ENCODE measurements at regions not wholly inside any gene's neighbourhood (a gene's known extent, or its start where the extent isn't known, plus 50 kb on each side); places are given as distances from the start of the nearest gene placed in this dataset.
"Not testable (repeated sequence)": the region's sequence is repeated elsewhere in the genome, so short reads cannot be mapped to it uniquely, and the experiment has no call there.

- FAIRE-seq = no peak
Measured at GRCh38 chr1:103469801-103470200, 55.7 kb upstream of the RNPC3 start.

DNA sequence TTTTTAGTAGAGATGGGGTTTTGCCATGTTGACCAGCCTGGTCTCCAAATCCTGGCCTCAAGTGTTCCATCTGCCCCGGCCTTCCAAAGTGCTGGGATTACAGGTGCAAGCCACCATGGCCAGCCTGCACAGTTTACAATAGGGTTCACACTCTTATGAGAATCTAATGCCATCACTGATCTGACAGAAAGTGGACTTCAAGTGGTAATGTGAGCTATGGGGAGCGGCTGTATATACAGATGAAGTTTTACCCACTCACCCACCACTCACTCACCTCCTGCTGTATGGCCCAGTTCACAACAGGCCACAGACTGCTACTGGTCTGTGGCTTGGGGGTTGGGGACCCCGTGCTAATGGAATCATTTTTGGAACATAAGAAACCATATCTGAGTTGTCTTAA is 58.4 kb upstream of the RNPC3 start:
- FAIRE-seq = no peak

DNA sequence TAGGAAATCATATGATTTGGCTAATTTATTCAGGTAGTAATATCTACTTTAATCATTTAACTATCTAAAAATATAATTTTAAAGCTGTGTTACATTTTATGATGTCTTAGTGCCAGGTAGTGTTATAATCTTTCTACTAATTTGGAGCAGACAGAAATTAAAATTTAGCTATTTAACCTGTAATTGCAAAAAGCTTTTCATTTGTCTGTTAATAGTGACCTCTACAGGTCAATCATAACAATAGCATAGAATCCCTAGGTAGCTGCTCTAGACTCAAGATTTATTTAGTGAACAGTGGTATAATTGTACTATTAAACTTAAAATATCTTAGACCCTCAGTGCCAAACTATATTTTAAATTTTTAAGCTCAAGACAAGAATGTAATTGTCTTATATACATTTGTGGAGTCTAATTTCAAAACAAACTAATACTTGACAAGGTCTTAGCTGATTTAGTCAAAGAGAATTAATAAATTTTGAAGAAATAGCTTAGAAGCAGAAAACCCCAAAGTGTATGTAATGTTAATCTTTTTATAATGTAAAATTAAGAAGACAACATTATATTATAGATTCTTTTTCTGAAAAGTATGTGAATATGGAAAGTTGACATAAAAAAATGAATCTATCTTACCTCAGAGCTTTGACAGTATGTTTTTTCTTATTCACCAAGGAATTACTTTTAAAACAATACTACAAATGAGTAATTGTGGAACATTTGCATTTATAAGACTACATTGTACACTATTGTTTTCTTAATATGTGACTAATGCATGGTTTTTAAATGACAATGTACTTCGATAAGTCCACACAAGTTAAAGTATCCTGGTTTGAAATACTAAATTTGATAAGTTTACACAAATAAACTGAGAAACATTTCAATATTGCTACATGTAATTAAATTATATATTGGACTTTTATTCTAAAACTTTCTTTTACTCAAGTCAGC is 64.1 kb upstream of the RNPC3 start:
- peak; percentile 98 for FAIRE-seq

- FAIRE-seq = no peak
Measured at GRCh38 chr1:103460511-103460910, 65.0 kb upstream of the RNPC3 start.

DNA sequence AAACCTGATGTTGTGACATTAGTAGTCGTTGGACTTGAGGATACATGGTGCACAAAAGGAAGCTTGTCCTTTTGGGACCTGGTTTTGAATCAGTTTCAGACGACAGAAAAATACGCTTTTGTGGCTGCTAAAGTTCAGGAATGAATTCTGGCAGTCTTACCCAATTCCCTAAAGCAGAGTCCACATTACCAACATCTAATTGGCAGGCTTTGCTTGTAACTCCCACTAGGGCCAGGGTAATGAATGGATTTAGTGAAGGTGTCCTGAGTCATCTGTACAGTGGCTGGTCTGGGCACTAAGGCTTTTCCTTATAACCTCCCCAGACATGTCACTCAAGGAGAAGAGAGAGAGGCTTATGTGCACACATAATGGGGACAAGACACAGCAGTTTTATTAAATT is 66.2 kb upstream of the RNPC3 start:
- no peak for FAIRE-seq

DNA sequence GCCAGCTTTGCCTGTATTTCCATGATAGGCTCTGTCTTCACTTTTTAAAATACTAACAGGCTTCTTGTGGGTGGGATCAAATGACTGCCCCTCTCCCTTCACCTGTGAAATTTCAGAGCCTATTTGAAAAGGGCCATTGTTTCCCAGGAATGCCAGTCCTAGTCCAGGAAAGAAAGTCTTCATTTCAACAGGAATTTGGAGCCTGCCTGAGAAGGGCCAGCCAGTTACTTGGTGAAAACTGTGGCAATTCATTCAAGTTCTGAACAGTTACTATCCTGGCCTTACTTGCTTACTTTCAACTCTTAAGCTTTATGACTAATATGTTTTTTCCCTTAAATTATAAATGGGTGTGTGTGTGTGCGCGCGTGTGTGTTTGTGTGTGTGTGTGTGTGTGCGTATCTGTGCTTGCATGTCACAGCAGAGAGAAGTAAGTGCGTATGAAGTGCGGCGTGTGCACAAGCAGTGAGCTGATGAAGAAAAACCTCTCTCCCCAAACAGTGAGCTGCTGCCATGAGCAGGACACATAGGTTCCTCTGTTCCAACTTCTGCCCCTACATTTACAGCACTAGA is 67.5 kb upstream of the RNPC3 start:
- no peak for FAIRE-seq

GRCh38 chr1:103448560-103448959 is 76.9 kb upstream of the RNPC3 start:
- no peak for FAIRE-seq

- no peak for FAIRE-seq
Measured at GRCh38 chr1:103447471-103447870, 78.0 kb upstream of the RNPC3 start.

DNA sequence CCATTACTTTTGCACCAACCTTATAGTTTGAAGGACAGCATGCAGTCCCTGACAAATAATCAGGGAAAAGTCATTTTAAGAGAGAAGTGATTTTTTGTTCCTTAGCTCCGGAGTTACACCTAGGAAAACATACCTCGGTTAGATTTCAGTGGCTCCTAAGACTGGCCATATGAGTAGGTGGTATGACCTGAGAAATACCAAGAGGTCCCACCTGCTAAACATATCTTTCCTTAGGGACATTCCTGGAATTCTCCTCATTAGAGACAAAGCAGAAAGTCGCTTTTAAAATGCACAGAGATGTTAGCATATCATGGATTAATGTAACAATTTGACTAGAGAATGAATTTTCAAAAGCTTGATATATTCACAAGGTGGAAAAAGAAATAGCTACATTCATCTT is 84.2 kb upstream of the RNPC3 start:
- FAIRE-seq = no peak

- FAIRE-seq = not testable (repeated sequence)
Measured at GRCh38 chr1:103436568-103437100, 88.9 kb upstream of the RNPC3 start.

DNA sequence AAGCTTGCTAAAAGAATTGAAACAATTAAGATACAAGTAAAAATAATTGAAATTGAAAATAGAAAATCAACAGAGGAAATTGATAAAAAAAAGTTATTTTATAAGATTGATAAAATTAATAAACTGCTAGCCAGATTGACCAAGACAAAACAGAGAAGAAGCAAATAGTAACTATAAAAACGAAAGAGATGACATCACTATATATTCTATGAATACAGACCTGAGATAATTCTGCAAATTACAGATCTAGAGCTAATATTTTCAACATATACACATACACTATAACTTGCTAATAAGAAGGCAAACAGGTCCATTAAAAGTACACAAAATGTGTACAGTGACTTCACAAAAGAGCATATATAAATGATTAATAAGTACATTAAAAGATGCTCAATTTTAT is 90.1 kb upstream of the RNPC3 start:
- no peak for FAIRE-seq

DNA sequence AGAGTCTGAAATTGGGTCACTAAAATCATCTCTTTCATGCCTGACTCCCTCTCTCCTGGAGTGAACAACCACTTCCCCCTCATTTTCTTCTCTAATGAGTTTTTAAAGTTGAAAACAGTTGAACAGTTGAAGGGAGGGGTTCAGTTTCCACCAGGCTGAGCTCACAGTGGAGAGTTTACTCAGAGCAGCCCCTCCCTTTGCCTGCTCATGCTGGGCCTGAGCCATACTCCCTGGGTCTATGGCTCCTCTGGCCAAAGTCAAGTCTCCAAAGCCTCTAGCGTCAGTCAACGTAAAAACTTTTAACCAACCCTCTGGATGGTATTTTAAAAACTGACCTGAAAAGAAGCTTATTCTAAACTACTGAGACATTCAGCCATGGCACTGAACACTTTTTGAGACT is 100.8 kb upstream of the RNPC3 start:
- no peak for FAIRE-seq

DNA sequence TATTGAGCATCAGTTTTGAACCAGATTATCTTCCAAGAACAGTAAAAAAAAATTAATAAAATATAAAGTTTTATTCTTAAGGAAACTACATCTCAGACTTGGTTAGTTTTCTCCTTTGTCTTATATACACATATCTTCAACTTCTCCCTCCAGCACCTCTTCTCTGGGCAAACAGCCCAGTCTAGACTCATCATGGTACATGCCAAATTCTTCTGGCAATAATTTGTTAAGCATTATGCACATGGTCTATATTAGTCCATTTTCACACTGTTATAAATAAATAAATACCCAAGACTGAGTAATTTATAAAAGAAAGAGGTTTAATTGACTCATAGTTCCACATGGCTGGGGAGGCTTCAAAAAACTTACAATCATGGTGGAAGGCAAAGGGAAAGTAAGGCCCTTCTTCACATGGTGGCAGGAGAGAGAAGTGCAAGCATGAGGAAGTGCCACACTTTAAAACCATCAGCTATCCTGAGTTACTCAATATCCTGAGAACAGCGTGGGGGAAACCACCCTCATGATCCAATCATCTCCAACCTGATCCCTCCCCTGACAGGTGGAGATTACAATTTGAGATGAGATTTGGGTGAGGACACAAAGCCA is 108.7 kb upstream of the RNPC3 start:
- no peak for FAIRE-seq

GRCh38 chr1:103387898-103388297 is 137.6 kb upstream of the RNPC3 start:
- no peak for FAIRE-seq

DNA sequence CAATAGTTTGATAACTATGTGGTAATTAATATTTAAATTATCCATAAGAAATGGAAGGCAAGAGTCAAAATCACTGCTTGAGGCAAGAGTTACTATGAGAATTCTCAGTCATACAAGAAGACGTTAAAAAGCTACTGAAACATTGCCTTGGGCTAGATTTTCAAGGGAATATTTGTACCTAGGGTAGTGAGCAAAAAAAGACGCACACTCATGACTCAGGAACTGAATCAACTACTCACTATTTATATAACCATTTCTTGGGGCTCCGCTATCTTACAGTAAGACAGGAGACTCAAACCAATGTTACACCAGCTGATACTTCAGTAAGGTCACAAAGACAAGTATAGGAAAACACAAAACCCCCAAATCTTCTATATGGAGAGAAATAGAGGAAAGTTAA is 151.5 kb upstream of the RNPC3 start:
- FAIRE-seq = no peak

DNA sequence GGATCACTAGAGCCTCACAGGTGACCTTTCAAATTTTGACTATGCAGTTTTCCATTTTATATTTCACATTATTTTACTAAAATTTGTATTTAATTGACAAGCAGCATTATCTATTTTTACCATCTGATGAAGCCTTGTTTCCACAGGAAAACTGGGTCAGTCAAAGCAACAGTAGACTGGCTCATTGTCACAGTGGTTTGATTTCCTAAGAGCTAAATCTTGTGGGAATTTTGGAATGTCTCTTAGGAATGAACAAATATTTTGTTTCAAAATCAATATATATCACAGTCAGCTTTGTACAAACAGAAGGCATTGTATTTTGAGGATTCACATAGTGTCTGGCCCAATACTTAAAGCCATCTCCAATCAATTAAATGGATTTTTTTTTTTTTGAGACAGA is 152.6 kb upstream of the RNPC3 start:
- FAIRE-seq = no peak

GRCh38 chr1:103371234-103371633 is 154.3 kb upstream of the RNPC3 start:
- FAIRE-seq = no peak

DNA sequence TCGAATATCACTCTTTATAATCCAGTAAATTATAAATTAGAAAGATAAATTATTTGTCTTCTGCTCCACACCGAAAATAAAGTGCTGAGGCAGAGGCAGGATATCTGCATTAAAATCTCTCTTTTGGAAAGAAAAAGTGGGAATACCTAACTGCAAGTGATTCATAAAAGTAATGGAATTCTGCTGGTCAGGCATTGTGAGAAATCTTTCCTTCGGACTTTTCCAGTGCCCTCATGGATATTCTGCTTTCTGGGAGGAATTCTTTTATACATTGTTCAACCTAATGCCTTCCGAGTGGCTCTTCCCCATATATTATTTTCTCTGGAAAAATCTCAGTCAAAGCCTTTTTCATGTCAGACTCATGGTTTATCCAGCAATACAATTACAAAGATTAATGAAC is 158.3 kb upstream of the RNPC3 start:
- FAIRE-seq = no peak

- no peak for FAIRE-seq
Measured at GRCh38 chr1:103365860-103366569, 159.5 kb upstream of the RNPC3 start.

DNA sequence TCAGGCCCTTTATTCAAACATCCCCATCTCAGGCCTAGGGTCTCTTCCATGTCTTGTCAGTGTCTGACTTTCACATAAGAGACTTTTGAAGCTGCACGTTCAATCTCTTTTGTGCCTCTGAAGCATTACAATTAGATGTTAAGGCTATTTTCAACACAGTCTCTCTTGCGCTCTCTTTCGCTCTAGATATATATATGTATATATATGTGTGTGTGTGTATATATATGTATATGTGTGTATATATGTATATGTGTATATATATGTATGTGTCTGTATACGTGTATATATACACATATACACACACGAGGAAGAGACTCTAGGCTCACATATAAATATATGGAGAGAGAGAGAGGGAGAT is 162.5 kb upstream of the RNPC3 start:
- FAIRE-seq = no peak

GRCh38 chr1:103362348-103363007 is 163.0 kb upstream of the RNPC3 start:
- no peak for FAIRE-seq

DNA sequence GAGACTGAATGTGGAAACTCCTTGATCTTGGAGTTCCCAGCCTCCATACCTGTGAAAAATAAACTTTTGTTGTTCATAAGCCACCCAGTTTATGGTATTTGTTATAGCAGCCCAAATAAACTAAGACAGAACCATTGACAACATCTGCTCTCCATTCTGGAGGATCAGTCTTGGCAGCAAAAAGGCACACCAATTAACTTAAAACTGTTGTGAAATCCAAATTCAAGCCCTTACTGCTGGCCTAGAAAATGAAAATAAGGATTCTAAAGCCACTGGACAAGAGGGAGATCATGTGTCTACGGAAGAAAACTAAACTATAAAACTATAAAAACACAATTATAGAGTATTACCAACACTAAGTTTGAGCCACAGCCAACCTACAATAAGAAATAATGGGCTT is 172.1 kb upstream of the RNPC3 start:
- FAIRE-seq = no peak

- FAIRE-seq = no peak
Measured at GRCh38 chr1:103348136-103348535, 177.4 kb upstream of the RNPC3 start.
